Transverse colon (tissue), 4 donors: ENCODE measurements at regions not wholly inside any gene's neighbourhood (a gene's known extent, or its start where the extent isn't known, plus 50 kb on each side); places are given as distances from the start of the nearest gene placed in this dataset.

ENCODE experiments used
- DNase-seq: peaks from one replicate; pipeline ENCODE4 v3.0.0-alpha.2; 2019
- H3K27ac ChIP-seq, 4 donors: fragments of 200-600 bp; sonication (generic); 2 replicates each; pipeline ENCODE4 v1.5.1; 2016 to 2018; ENCODE audit warnings: inconsistent platforms in 4 of 4
- H3K27me3 ChIP-seq: fragments of 200-600 bp; sonication (generic); 2 replicates; pipeline ENCODE4 v1.5.1; 2017; ENCODE audit warnings: inconsistent platforms
- H3K36me3 ChIP-seq, 4 donors: fragments of 200-600 bp; sonication (generic); 2 replicates each; pipeline ENCODE4 v1.5.1; 2017 to 2019; ENCODE audit warnings: inconsistent platforms in 4 of 4
- H3K4me1 ChIP-seq, 4 donors: fragments of 200-600 bp; sonication (generic); 2 replicates each; pipeline ENCODE4 v1.5.1; 2017 to 2020; ENCODE audit warnings: inconsistent platforms in 4 of 4
- H3K4me3 ChIP-seq, 4 donors: fragments of 200-600 bp; sonication (generic); 1 replicate in 1 of 4; 2 replicates in 3 of 4; pipeline versions ENCODE4 v1.5.1 to v1.6.1; 2017 to 2019; ENCODE audit warnings: inconsistent platforms in 4 of 4
- H3K9me3 ChIP-seq, 2 donors: fragments of 200-600 bp; sonication (generic); 2 replicates each; pipeline ENCODE4 v1.5.1; 2017 to 2019; ENCODE audit warnings: inconsistent platforms in 2 of 2
- EP300 ChIP-seq: sonication (generic); formaldehyde crosslinking; IDR thresholded peaks from one replicate; pipeline ENCODE4 v1.6.1; 2017; ENCODE audit warnings: antibody characterized with exemption, low read depth
- POLR2A ChIP-seq: fragments of 450-650 bp; IDR thresholded peaks from one replicate; pipeline ENCODE4 v1.6.1; 2016; ENCODE audit warnings: antibody characterized with exemption, mild to moderate bottlenecking, moderate library complexity
- POLR2AphosphoS5 ChIP-seq, 3 donors: sonication (generic); formaldehyde crosslinking; IDR thresholded peaks; one replicate each; pipeline ENCODE4 v1.6.1; 2016; ENCODE audit warnings: antibody characterized with exemption in 3 of 3
- WGBS, 2 donors: methylation state at CpG; one replicate each; pipeline ENCODE4 v1.1.5; 2018; ENCODE audit warnings: low coverage in 1 of 2; 5-methylcytosine and 5-hydroxymethylcytosine counted together
- in situ Hi-C, 4 donors: fragments of 200-750 bp; cut with MboI; loops; one replicate each; pipeline versions ENCODE4 v1.15.0 to v1.15.1; 2017; ENCODE audit warnings: low sequenced_read_pairs in 3 of 4, low pct_ligation_motif_present in 1 of 4, low pct_unique_long_range_greater_than_20kb in 1 of 4
- intact Hi-C: fragments of 100-400 bp; cut with DNase I; formaldehyde crosslinking; loops from one replicate; pipeline ENCODE4 v1.15.1; 2023; ENCODE audit warnings: low total_unique reads
- TF ChIP-seq, protein P1 (sequence below), 5 experiments: fragments of 200-600 bp in 3 of 5; fragments of 450-650 bp in 2 of 5; sonication (generic) in 3 of 5; IDR thresholded peaks; 1 replicate in 2 of 5; 2 replicates in 3 of 5; pipeline ENCODE4 v1.5.1; 2016 to 2017; ENCODE audit warnings: antibody characterized with exemption in 5 of 5, inconsistent platforms in 3 of 5, mild to moderate bottlenecking in 2 of 5, moderate library complexity in 1 of 5

DNA sequence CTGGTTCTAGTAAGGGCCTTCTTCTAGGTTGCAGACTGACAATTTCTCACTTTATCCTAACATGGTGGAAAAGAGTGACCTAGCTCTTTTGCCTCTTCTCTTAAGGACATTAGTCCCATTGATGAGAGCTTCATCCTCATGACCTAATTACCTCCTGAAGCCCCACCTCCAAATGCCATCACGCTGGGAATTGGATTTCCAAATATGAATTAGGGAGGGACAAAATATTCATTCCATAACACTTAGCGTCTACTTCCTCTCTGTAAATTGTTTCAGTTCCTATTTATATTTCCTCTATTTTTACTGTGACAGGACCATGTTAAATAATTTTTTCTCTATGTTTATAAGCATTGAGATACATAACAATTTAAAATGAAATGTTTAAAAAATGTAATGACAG lies 408.8 kb downstream of the CDH10 start:
- no peaks in the 10 kb centered on the region for H3K27me3 ChIP-seq
- H3K4me1 ChIP-seq, result no peaks in the 10 kb centered on the region
- TF ChIP-seq POLR2AphosphoS5 (IDR thresholded peaks at IDR 0.05) (no peak), EP300 (no peak), POLR2A (no peak)
- TF ChIP-seq, protein P1, sequence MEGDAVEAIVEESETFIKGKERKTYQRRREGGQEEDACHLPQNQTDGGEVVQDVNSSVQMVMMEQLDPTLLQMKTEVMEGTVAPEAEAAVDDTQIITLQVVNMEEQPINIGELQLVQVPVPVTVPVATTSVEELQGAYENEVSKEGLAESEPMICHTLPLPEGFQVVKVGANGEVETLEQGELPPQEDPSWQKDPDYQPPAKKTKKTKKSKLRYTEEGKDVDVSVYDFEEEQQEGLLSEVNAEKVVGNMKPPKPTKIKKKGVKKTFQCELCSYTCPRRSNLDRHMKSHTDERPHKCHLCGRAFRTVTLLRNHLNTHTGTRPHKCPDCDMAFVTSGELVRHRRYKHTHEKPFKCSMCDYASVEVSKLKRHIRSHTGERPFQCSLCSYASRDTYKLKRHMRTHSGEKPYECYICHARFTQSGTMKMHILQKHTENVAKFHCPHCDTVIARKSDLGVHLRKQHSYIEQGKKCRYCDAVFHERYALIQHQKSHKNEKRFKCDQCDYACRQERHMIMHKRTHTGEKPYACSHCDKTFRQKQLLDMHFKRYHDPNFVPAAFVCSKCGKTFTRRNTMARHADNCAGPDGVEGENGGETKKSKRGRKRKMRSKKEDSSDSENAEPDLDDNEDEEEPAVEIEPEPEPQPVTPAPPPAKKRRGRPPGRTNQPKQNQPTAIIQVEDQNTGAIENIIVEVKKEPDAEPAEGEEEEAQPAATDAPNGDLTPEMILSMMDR (IDR thresholded peaks at IDR 0.05), result no peak
- no peak overlapping the region for H3K27ac ChIP-seq
- H3K9me3 ChIP-seq, result no peaks in the 10 kb centered on the region
- no peak overlapping the region for H3K4me3 ChIP-seq
- WGBS, 2 donors, result 33 to 40% methylated on average over 2 of the region's 2 CpGs
- no peak for DNase-seq
- in situ Hi-C loops, result no loop called here
- intact Hi-C loops, result no loop called here
- H3K36me3 ChIP-seq, result no peaks in the 10 kb centered on the region

DNA sequence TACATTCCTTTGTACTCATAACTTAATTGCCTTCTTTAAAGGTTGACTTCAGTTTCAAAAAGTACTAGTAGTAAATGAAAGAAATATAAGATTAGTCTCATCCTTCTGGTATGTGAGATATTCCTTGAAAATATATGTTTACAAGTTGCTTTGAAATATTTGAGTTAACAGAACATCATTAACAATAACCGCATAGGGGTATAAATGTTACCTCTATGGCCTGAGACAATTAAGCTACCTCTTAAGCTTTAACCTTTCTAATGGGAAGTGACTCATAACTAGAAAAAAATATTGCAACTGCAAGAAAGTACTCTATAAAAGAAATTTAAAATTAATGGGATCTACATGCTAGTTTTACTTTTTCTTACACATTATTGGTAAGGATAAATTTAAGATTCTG lies 399.0 kb downstream of the CDH10 start:
- no peaks in the 10 kb centered on the region for H3K9me3 ChIP-seq
- H3K27me3 ChIP-seq, result no peaks in the 10 kb centered on the region
- TF ChIP-seq EP300, result no peak
- no peak for TF ChIP-seq POLR2A
- TF ChIP-seq, protein P1 (IDR thresholded peaks at IDR 0.05), result no peak
- TF ChIP-seq POLR2AphosphoS5 (IDR thresholded peaks at IDR 0.05), result no peak
- intact Hi-C loops (no loop called here), in situ Hi-C loops (no loop called here)
- WGBS, 2 donors, result 86 to 100% methylated on average over 1 of the region's 1 CpG
- H3K36me3 ChIP-seq, result no peaks in the 10 kb centered on the region
- DNase-seq, result no peak
- no peak overlapping the region for H3K27ac ChIP-seq
- no peak overlapping the region for H3K4me3 ChIP-seq
- H3K4me1 ChIP-seq, result no peaks in the 10 kb centered on the region

DNA sequence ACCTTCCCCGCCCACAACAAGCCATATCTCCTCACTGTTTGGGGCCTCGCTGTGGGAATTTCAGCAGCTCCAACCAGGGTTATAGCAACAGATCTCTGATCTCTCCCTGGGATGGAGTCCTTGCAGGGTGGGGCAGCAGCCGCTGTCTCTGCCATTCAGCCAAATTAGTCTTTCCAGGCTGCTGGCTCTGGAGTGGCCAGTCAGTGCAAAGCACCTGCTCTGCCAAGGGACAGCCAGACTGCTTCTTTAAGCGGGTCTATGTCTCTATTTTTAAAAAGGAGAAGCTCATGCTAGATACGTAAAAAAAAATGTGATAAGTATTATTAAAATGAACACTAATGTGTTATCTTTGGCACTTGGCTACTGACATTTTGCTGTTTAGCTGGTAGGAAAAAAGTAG lies 380.2 kb downstream of the CDH10 start:
- in situ Hi-C loops, result no loop called here
- WGBS, 2 donors, result 68 to 85% methylated on average over 5 of the region's 5 CpGs
- intact Hi-C loops, result no loop called here
- H3K27me3 ChIP-seq, result no peaks in the 10 kb centered on the region
- H3K27ac ChIP-seq, result no peak overlapping the region
- H3K4me1 ChIP-seq, result no peaks in the 10 kb centered on the region
- no peaks in the 10 kb centered on the region for H3K9me3 ChIP-seq
- H3K4me3 ChIP-seq, result no peak overlapping the region
- DNase-seq, result no peak
- TF ChIP-seq EP300, result no peak
- TF ChIP-seq, protein P1 (IDR thresholded peaks at IDR 0.05), result no peak
- TF ChIP-seq POLR2AphosphoS5 (IDR thresholded peaks at IDR 0.05), result no peak
- no peak for TF ChIP-seq POLR2A
- no peaks in the 10 kb centered on the region for H3K36me3 ChIP-seq

DNA sequence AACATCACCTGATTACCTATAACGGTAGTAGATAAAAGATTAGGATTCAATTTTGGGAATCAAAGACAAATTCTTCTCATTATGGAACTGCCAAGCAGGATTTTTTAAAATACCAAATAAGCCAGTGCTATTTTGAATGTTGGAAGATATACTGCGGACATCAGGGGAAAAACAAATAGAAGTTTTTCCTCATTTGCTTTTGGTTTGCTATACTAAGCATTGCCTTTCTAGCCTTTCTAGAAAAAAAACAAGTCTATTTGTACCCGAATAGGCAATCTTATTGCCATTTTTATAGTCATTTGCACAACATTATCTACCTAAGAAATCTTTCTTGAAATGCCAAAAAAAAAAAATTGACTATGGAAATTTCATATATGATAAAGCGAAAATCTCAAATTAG lies 379.5 kb downstream of the CDH10 start:
- TF ChIP-seq EP300 (no peak), POLR2A (no peak), POLR2AphosphoS5 (IDR thresholded peaks at IDR 0.05) (no peak)
- TF ChIP-seq, protein P1 (IDR thresholded peaks at IDR 0.05), result no peak
- in situ Hi-C loops, result no loop called here
- Histone ChIP-seq H3K27ac (no peak overlapping the region), H3K36me3 (no peaks in the 10 kb centered on the region), H3K27me3 (no peaks in the 10 kb centered on the region), H3K4me1 (no peaks in the 10 kb centered on the region), H3K4me3 (no peak overlapping the region), H3K9me3 (no peaks in the 10 kb centered on the region)
- DNase-seq, result no peak
- WGBS, 2 donors, result 59 to 60% methylated on average over 4 of the region's 4 CpGs
- intact Hi-C loops, result no loop called here
